IPS-18c (cell line): ENCODE measurements at regions not wholly inside any gene's neighbourhood (a gene's known extent, or its start where the extent isn't known, plus 50 kb on each side); places are given as distances from the start of the nearest gene placed in this dataset.

Experiments used
- H3K4me3 ChIP-seq: 2 replicates; pipeline ENCODE4 v1.7.0; 2013; ENCODE audit warnings: low read depth, mild to moderate bottlenecking, low read length, moderate library complexity; ENCODE audit not compliant: insufficient read depth
- H3K9me3 ChIP-seq: one replicate; pipeline ENCODE4 v1.6.1; 2013; ENCODE audit warnings: mild to moderate bottlenecking, low read length, moderate library complexity; ENCODE audit not compliant: control insufficient read depth, insufficient read depth

DNA sequence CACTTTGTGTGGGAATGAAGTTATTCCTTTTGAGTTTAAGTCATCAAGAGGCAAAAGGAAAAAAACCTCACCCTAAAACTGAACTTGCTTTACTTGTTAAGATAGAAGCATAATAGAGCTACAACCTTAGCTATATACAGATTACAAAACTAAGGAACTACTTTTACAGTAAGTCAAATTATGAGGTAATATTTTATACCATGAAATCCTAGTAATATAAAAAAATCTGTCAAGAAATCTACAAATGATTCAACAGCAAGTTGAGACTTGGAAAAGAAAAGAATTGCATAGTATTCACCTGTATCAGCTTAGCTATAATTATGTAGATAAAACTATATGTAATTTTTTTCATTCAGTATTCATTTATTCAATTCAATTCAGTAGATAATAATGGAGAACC, 335.3 kb downstream of the KLF5 start:
- Histone ChIP-seq H3K4me3 (no peak overlapping the region), H3K9me3 (no peaks in the 10 kb centered on the region)

GRCh38 chr13:73390100-73390499, 331.3 kb downstream of the KLF5 start:
- Histone ChIP-seq H3K9me3 (no peaks in the 10 kb centered on the region), H3K4me3 (no peak overlapping the region)

DNA sequence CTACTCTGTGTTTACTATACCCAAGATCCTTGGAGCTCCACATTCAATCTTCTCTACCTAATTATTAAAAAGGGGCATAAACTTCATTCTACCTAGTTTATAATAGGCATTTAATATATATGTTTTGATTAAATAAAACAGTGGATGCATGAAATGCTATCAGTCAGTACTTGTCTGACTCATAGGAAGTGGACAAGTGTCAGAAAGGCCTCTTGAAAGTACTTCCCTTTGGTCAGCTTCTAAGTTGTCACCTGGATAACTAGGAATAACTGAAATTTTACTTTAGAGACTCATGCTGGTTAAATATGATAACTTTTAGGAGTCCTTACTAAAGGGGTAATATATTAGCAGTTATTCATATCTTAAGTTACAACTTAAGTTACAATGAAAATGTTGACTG, 329.8 kb downstream of the KLF5 start:
- no peaks in the 10 kb centered on the region for H3K9me3 ChIP-seq
- no peak overlapping the region for H3K4me3 ChIP-seq

DNA sequence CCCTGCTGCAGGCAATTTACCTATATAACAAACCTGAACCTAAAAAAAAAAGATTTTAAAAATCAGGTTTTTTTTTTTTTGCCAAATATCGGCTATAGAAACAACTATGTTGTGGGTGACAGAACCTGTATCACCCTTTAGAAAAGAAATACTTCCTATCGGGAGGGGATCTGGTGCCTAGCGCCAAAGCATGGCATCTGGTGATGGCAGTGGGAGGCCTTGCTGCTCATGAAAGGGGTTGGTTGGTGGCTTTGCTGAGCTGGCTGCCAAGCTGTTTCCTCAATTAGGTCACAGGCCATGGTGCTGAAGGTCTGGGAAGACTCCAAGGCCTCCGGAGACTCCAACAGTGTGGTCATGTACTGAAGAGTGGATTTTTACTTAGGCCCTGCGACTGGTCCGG, 328.5 kb downstream of the KLF5 start:
- Histone ChIP-seq H3K4me3 (no peak overlapping the region), H3K9me3 (no peaks in the 10 kb centered on the region)

DNA sequence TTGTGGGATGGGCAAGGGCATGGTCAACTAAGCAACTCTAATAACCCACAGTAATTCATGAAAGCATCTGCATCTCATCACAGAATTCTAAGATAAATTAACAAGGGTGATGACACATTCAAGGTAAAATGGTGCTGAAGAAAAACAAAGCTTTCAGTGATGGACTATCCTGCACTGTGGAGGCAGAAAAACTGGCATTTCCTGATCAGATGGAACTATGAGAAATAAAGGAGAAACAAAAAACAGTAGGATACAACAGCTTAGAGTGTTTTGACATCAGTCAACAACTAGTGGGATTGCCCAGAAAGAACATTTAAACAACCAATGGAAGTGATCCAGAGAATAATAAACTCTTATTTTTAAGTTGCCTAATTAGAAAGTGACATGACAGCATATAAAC, 327.0 kb downstream of the KLF5 start:
- Histone ChIP-seq H3K9me3 (no peaks in the 10 kb centered on the region), H3K4me3 (no peak overlapping the region)

GRCh38 chr13:73372666-73373627, 314.1 kb downstream of the KLF5 start:
- Histone ChIP-seq H3K9me3 (peaks cover 2% of the 10 kb centered on the region), H3K4me3 (no peak overlapping the region)

- H3K9me3 ChIP-seq, result no peaks in the 10 kb centered on the region
- H3K4me3 ChIP-seq, result no peak overlapping the region
Measured at GRCh38 chr13:73370066-73370465, 311.3 kb downstream of the KLF5 start.

DNA sequence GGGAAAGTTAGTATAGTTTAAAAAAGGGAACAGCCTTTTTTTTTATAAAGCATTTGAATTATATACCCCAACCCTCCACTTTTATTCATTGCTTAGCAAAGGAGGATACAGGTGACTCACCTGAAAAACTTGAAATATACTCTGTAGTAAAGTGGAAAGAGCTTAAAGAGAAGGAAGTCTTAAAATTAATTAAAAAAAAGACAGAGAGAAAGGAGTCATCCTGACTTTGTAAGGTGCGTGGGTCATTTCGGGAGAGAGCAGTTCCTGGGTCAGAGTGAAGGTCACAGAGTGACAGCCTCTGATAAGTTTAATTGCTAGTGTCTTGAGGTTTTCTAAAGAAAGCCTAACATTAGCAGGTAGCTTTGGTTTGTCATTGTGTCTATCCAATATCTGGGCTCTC, 310.3 kb downstream of the KLF5 start:
- Histone ChIP-seq H3K4me3 (no peak overlapping the region), H3K9me3 (no peaks in the 10 kb centered on the region)

GRCh38 chr13:73368608-73369007, 309.8 kb downstream of the KLF5 start:
- Histone ChIP-seq H3K9me3 (no peaks in the 10 kb centered on the region), H3K4me3 (no peak overlapping the region)

GRCh38 chr13:73367886-73368285, 309.1 kb downstream of the KLF5 start:
- Histone ChIP-seq H3K4me3 (no peak overlapping the region), H3K9me3 (no peaks in the 10 kb centered on the region)

DNA sequence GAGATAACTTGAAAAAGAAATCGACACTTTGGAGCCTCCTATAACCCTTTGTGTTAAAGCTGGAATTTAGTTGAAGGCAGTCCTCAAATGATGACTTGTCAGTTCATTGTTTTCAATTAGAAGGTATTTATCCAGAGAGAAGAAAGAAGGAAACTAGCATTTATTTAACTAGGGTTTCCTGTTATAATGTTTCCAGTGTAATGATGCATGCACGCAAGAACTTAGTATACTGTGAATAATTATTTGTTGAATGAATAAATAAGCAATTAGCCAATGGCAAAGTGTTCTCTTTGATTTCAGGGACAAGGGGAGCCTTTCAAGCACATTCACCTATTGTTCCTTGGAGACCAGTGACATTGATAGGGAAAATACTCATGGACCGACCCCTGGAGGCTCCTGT, 307.4 kb downstream of the KLF5 start:
- Histone ChIP-seq H3K4me3 (no peak overlapping the region), H3K9me3 (no peaks in the 10 kb centered on the region)

DNA sequence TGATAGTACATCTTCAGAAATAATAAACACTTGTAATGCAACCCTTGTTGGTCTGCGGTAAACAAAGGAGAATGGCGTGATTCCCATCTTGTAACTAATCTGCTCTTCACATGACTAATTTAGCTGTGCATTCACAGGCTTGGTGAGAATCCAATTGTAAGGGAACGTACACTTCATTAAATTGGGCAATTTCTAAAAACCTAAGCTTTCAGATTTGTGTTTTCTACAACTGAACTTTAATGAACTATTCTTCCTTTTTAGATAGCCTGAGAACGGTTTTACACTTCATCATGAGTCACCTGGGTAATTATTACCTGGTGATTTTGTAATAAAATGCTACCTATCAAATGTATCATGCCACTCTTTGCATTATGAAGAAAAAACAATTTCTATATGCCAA, 306.9 kb downstream of the KLF5 start:
- H3K9me3 ChIP-seq, result no peaks in the 10 kb centered on the region

GRCh38 chr13:73365252-73365651, 306.4 kb downstream of the KLF5 start:
- no peak overlapping the region for H3K4me3 ChIP-seq
- H3K9me3 ChIP-seq, result no peaks in the 10 kb centered on the region

More for the DNA sequence above, 306.9 kb downstream of the KLF5 start:
- no peak overlapping the region for H3K4me3 ChIP-seq

- H3K4me3 ChIP-seq, result no peak overlapping the region
- no peaks in the 10 kb centered on the region for H3K9me3 ChIP-seq
Measured at GRCh38 chr13:73364736-73365135, 305.9 kb downstream of the KLF5 start.

GRCh38 chr13:73358606-73359095, 299.8 kb downstream of the KLF5 start:
- Histone ChIP-seq H3K4me3 (no peak overlapping the region), H3K9me3 (no peaks in the 10 kb centered on the region)

DNA sequence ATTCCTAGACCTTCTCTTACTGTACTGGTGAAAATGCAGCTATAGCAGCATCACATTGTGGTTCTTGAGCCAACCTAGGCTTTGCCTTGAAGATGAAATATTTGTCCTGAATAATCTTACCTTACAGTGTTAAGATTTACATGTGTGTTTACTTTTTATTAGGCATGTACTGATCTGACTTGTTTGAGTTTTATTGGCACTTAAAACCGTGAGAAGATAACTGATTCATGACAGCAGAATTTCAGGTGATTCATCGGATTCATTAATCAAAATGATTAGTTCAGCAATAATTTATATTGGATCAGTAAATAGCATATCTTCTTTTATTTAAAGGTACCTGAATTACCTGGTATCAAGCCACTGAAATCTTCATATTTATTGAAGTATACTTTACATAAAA, 296.3 kb downstream of the KLF5 start:
- no peaks in the 10 kb centered on the region for H3K9me3 ChIP-seq
- H3K4me3 ChIP-seq, result no peak overlapping the region

DNA sequence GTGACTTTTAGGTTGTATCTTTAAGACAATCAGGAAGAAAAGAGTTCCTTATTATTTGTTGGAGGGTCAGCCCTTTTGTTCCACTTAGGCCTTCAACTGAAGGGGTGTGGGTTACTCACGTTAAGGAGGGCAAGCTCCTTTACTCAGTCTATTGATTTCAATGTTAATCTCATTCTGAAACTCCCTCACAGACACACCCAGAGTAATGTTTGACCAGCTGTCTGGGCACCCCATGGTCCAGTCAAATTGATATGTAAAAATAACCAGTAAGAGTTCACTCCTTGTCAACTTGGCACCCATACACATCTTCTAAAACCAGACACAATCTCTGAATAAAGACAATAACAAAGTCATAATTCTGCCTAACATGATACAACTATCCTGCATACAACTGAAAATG, 292.9 kb downstream of the KLF5 start:
- no peak overlapping the region for H3K4me3 ChIP-seq
- no peaks in the 10 kb centered on the region for H3K9me3 ChIP-seq

DNA sequence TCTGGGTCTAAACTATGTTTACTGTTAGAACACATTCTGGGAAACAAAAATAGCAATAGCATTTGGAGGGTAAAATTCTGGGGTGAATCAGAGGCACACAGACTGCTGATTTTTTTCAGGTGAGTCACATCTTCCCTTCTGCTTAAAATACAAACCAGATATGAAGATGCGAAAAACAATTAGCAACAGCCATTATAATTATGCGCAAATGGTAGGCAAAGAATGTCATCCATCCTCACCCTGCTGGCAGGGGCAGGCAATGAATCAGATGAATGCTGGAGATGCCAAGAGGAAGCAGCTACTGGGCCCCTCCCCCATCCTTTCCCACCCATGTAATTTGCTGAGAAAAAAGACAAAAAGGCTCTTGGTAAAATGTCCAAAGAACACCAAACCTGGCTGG, 282.9 kb downstream of the KLF5 start:
- Histone ChIP-seq H3K4me3 (no peak overlapping the region), H3K9me3 (no peaks in the 10 kb centered on the region)

DNA sequence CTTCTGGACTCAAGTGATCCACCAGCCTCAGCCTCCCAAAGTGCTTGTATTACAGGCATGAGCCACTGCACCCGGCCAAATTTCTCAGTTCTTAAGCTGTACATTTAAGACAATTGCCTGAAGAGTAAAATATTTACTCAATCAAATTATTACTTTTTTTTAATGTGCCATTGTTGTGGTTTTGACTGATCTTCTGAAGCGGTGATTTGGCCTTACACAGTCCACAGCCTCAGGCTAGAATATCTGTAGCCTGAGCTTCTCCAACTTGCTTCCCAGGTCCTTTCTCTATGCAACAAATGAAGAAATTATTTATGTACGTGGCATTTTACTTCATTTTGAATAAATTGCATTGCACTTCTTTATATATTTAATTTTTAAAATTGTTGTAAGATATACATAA, 281.3 kb downstream of the KLF5 start:
- Histone ChIP-seq H3K4me3 (no peak overlapping the region), H3K9me3 (no peaks in the 10 kb centered on the region)
